ENCODE measurements at regions not wholly inside any gene's neighbourhood (a gene's known extent, or its start where the extent isn't known, plus 50 kb on each side); places are given as distances from the start of the nearest gene placed in this dataset.

DNA sequence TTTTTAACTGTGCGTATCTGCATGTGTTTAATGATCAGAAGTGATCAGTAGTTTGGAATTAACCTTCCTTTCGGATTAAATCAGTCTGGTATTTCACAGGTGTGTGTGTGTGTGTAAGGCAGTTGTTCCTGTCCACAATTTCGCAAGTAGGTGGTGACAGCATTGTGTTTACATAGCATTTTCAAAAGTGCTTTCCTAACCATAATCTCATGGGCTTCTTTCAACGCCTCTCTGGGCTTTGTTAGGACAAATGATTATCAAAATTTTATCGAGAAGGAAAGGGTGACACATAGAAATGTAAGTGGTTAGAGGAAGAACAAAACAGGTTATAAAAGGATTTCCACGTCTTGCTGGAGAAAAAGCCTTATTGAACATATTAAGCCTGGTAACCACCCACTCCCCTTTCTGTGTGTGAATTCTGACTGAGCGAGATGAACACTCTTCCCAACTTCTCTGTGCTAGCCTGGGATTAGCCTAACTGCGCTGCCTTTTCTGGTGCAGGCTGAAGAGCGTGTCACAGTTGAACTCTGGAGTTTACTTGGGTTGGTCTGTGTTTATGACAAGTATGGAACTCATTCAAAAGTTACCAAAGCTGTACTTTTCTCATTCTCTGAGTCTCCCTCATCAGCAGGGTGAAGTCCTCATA is 292.3 kb upstream of the PITRM1 start:
- DNase-seq (ENCODE audit: low spot score): no peak

DNA sequence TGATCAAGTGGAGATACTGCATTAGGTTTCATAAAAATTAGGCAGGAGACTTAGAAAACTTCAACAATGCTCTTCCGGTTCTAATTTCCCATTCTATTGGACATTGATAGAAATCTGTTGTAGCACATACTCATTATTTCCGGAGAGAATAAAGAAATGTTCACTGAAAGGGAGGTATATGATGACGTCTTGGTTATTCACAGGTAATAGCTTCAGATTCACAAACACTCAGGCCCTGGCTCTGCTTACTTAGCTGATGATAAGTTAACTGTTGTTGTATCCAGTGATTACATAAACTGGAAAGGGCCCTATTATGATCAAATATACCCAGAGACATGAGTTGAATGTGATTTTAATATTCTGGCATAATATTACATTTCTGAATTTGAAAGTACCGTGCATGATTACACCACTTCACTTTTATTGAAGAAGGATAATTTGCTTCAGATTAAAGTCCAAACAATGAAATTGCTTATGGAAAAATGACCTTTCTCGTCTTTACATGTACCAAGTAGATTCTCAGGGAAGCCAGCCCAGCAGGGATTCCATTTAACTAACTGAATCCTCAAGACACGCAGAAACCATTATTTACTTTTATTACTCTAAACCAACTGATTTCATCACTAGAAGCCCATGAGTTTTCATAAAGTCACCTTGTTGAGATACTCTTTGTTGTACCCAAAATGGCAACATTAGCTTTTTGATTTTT is 288.0 kb upstream of the PITRM1 start:
- no peak for DNase-seq (ENCODE audit: low spot score)

DNA sequence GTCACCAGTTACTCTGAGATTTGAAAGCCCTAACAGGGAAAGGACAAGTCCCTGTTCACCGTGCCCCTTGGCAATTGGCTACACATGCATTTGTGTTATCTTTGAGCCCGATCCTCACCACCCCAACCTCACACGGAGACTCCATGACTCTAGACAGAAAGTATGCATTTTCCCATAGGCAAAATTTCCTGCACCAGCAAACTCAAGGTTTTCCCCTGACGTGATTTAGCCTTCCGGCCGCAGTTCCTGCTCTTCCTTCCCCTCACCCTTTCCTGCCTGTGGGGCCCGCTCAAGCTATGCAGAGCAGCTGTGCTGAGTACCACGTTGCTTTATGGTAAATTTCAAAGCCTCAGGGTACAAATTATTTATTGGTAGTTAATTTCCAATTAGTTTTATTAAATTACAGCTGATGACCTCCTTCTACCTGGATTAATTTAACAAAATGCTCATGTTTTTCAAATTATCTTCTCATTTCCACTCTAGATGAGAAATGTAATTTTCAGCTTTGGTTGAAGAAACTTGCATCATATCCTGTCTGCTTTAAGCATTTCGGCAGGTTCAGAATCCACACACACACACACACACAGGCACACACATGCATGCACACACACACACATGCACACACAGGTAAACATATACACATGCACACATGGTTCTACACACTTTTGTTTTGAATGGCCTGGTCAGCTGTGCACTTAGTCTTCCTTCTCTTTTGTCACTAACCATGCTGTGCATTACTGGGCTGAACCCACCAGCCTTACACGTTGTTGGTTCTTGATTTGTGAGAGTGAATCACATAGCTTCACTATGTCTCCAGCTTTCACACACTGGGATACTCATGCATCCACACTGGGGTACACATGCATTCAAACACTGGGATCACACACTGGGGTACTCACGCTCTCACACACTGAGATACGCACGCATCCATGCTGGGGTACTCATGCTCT is 283.1 kb upstream of the PITRM1 start:
- DNase-seq (ENCODE audit: low spot score): no peak

DNA sequence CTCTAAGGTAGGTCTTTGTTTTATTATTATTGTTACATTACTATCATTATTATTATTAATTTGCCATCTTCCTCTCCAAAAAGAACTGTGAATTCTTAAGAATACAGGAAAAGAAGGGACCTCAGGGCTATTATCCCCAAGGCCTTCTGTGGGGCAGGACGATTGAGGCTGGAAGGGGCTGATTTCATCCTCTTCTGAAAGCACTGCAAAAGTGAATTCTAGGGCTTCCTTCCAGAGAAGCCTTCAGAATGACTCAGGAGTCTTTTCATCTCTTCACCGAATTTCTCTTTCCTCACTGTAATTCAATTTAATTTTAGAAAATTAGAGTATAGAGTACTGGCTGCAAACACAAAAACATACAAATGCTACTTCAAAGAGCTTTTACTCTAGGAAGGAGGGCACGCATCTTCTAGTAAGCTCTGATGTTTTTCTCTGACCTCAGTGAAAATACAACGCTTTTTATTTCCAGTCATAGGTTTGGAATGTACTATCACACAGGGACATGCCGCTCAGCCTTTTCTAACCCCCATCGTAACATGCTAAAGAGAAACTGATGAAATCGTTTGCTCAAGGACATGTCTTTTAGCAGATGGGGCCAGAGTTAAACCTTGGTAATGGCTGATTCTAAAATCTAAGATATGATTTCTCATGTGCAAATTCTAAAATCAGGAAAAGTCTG is 280.2 kb upstream of the PITRM1 start:
- DNase-seq (ENCODE audit: low spot score): peak; percentile 37

DNA sequence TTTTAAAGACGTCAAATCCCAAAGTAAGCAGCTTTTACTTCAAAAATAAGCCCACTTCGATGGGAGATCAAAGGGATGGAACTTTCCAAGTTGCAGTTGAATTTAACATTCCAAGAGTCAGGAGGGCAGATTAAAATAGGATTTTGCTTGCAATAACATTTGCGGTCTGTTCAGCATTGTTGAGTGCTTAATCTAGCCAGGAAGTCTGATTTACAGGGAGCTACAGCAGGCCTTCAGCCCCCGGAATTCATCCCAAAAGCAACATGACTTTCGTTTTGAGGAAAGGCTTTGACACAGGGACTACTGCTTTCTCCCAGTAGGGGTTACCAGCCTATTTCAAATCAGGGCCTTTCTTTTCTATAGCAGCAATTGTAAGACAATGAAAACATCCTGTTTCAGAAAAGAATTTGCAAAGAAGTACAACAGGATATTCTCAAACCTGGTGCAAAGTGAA is 279.6 kb upstream of the PITRM1 start:
- peak; percentile 61 for DNase-seq (ENCODE audit: low spot score)

DNA sequence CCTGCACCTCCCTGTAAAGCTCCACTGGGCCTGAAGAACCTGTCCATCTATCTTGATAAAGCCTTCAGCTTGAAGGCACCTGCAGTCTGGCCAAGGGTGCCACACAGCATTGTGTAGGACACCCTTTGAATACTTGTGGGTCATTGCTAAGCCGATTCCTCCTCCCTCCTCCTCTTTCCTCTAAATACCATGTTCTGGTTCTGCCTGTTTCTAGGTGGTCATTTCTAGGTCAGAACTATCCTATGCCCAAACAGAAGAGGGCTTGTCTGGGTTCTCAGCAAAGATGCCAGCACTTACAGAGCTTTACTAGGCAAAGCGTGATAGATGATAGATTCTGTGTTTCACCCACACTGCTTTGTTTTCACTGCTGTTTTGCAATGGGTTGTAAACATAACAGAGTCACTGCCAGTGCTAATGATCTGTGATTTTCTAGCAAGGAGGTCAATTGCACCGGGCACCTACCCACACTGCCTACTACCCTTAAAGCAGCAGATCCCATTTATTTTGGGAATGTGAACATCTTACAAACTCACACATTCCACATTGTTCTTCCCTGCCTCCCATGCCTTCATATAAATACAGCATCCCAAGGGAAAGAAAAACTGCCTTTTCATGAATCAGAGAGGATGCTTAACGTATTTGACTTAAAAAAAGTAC is 279.1 kb upstream of the PITRM1 start:
- DNase-seq (ENCODE audit: low spot score): no peak

DNA sequence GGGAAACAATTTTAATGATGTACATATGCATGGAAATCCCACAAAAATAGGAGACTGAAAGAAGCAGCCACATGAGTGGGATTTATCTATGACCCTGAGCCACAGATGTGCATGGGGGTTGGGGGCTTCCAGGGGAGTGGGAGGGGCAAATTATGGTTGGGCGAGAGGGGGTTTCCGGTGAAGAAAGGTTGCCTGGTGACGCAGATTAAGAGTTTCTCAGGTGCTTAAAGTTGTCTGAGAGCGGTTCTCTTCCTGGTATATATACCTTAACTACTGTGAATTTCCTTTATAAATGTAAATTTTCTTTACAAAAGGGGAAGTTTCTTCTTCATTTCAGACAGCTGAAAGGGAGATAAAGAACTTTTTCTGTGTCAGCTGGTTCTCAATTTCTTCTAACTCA is 273.6 kb upstream of the PITRM1 start:
- DNase-seq (ENCODE audit: low spot score): no peak

DNA sequence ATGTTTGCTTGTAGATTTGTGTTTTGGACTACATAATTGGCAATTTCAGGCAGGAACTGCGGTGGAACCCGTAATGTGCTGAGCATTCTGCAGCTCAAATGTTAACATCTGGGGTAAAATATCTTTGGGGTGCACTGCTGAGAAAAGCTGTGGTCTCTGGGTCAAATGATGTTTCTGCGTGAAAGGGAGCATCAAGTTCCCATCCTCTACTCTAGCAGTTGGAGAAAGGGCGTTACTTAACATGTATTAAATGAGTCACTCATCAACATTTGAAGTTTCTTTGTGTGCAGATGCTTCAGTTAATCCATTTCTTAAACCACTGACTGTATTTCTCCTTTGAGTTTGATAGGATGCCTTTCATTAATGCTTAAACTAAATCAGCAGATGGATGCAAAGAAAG is 273.1 kb upstream of the PITRM1 start:
- no peak for DNase-seq (ENCODE audit: low spot score)

DNA sequence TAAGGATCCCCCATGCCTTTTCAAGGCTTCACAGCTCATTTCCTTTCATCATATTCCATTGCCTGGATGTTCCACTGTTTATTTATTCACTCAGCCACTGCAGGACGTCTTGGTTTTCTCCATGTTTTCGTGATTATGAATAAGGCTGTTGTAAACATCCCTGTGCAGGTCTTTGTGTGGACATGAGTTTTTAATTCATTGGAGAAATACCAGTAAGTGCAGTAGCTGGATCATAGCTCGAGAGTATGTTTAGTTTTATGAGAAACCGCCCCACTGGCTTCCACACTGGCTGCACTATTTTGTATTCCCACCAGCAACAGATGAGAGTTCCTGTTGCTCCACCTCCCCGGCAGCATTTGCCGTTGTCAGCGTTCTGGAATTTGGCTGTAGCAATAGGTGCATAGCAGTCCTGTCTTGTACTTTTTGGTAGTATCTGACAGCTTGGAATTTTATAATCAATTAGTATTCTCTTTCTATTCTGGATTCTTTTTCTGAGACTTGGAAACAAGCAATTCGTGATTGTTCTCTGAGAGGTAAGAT is 269.9 kb upstream of the PITRM1 start:
- no peak for DNase-seq (ENCODE audit: low spot score)

DNA sequence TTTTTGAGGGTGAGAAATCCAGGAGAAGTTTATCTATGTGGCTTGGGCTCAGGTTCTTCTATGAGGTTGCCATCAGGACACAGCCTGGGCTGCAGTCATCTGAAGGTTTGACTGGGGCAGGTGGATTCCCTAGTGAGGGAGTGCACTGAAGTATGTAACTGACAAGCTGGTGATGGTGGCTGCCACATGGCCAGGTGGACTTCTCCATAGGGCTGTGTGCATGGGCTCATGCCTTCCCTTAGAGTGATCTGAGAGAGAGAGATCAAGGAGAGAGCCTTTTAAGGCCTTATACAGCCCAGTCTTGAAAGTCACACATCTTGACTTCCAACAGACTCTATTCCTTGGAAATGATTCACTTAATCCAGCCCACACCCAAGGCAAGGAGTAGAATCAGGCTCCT is 266.6 kb upstream of the PITRM1 start:
- DNase-seq (ENCODE audit: low spot score): no peak

DNA sequence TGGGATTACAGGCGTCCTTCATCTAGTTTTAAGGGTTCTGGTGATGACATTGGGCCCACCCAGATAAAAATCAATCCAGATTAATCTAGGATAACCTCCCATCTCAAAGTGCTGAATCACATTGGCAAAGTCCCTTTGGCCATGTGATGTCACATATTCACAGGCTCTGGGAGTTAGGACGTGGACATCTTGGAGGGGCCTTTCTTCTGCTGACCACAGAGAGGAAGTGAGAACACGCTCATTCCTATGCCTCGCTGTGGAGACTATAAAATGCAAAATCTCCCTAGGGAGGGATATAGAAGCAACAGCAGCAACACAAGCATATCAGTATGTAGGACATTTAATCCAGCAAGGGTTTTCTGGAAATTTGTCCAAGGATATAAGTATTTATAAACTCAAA is 266.0 kb upstream of the PITRM1 start:
- DNase-seq (ENCODE audit: low spot score): no peak

DNA sequence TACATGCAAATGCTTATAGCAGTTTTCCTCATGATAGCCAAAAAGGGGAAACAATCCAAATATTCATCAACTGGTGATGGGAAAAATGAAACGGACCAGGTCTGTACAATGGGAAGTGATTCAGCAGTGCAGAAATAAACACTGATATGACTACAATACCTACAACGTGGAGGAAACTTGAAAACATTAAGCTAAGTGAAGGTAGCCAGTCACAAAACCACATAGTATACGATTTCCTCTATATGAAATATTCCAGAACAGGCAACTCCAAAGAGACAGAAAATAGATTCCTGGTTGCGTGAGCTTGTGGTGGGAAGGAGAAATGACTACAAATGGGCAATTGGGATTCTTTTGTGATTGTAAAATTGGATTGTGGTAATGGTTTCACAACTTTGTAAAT is 263.1 kb upstream of the PITRM1 start:
- DNase-seq (ENCODE audit: low spot score): no peak

DNA sequence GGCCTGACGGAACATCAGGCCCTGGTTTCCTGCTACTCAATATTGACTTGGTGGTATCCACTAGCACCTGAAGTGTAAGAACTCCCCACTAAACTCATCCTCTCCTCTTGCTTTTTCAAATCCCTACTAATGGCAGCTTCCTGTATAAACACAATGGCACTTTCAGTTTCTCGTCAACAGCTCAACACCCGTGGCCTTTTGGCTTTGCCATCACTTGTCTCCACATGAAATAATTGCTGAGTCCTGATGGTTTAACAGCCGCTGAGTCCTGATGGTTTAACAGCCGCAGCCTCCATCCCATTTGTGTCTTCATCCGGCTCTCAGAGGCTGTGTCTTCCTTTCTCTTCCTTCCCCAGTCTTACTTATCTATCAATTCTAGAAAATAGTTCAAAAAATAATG is 261.4 kb upstream of the PITRM1 start:
- DNase-seq (ENCODE audit: low spot score): no peak

DNA sequence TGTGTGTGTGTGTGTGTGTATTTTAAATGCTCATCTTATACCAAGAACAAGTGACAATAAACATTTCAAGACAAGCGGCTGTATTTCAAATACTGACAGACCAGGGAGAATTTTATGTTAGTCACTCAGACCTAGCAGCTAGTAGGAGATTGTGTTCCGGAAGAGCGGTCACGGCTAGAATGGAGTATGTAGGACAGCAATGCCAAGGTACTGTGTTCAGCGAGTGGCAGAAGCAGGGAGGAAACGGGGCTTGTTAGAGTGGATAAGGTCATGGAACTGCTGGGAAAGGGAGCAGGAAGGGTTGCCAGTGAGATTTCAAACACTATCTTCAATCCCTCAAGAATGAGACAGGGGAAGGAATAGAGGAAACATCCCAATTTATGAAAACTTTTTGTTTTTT is 260.5 kb upstream of the PITRM1 start:
- DNase-seq (ENCODE audit: low spot score): no peak

DNA sequence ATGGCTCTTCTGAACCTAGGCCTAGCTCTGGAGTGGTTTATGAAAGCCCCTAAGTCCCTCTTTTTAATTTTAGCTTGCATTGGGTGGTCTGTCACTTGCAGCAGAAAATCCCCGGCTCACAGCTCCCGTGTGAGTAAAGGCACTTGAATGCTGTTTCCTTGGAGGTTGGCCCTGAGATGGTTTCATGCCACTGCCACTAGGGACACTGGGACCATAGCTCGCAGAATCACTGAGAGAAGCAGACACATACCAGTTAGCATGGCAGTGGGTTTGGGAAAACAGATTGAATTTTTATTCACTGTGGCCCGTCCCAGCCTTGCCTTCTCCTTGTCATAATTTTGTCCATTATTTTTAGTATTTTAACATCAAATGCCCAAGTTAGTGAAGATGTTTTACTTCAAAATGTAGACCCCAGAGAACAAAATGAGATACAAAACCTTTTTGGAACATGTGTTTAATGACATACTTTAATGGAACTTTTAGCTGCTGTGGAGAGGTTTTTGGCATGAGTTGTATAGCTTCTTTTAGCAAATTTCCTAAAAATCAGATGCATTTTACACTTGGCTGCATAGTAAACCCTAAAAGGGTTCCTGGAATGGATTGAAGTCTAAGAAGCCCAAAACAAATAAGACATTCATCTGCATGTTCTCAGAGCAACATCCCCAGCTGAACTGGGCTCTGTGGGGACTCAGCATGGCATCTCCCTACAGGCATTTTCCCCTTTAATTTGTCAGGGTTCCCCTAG is 259.7 kb upstream of the PITRM1 start:
- DNase-seq (ENCODE audit: low spot score): no peak

DNA sequence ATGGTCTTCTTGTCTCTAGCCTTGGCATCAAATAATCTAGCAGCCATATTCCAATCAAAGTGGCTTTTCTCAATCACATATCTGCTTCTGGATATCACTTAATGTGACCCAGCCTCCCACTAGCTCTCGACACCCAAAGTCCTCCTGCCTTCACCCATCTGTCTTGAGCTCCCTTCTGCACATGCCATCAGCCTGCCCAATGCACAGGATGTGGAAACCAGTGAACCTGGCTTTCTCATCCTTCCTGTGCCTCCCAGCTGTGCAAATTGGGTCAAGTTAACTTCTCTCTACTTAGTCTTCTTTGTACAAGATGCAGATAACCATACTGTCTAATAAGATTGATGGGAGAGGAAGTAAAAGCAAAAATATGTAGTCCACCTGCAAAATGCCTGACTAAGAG is 257.9 kb upstream of the PITRM1 start:
- no peak for DNase-seq (ENCODE audit: low spot score)

DNA sequence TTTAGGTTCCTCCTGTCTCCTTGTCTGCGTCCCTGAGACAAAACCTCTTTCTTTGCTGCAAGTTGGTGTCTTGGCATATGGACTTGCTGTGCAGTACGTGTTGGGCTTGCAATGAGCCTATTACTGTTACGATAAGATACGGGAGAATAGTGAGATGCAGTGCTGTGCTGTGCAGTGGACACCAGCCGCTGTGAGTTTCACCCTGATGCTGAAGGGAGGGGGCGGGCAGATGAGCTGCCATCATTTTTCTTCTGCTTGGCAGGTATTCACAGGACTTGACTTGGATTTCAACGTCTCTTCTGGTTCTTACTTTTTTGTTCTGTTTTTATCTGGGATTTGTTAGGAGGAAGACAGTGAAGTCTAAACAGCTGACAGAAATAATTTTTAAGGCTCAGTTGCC is 257.1 kb upstream of the PITRM1 start:
- no peak for DNase-seq (ENCODE audit: low spot score)

DNA sequence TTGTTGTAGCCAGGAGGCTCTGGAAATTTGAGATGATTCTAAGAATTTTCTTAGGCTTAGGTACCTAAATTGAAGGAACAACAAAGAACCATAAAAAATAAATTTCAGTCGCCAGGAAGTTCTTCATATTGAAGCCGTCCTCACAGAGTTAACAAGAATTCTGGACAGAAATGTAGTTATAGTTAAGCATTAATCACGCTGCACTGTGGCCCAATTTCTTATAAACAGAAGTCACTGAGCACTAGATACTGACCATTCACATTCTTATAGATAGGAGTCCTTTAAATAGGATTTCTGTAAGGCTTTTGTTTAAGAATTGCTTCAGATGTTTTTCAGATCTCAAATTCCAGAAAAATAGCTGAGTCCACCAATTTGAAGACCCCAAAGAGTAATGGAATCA is 256.2 kb upstream of the PITRM1 start:
- DNase-seq (ENCODE audit: low spot score): no peak

DNA sequence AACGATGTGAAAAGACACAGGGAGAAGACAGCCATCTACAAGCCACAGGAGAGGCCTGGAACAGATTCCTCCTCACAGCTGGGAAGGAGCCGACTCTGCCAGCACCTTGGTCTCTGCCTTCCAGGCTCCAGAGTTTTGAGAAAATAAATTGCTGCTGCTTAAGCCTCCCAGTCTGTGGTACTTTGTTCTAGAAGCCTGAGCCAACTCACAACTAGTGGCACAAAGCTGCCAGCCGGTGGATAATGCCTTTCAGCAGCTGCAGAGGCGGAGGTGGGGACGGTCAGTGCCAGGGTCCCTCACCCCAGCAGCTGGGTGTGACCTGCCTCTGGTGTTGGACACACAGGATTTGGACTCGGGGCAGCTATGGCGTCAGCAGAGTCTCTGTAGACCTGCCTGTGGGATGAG is 255.4 kb upstream of the PITRM1 start:
- DNase-seq (ENCODE audit: low spot score): no peak

DNA sequence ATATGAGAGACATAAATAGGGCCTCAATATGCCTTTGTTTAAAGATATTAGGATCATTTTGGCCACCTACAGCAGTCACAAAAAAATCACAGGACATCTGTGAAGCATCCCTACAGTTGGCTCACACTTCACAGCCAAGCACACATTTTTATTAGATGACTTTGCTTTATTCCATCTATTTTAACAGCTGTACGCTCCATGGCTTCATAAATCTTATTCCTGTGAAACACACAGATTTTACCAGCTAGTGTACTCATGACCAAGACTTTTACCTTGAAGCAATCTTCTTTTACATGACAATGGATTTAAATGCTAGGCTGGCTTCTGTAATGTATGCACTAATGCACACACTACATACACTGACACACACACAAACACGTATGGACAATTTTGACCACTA is 254.8 kb upstream of the PITRM1 start:
- no peak for DNase-seq (ENCODE audit: low spot score)

All from AG08396 (cell line).